CD14-positive monocyte (primary cell): ENCODE measurements at regions not wholly inside any gene's neighbourhood (a gene's known extent, or its start where the extent isn't known, plus 50 kb on each side); places are given as distances from the start of the nearest gene placed in this dataset.

Experiments used
- DNase-seq, 3 donors: peaks; one replicate each; pipeline ENCODE4 v3.0.0-alpha.2; 2011 to 2022
- H2AFZ ChIP-seq: 2 replicates; pipeline ENCODE4 v1.6.0; 2012; ENCODE audit warnings: mild to moderate bottlenecking, low read depth, low read length, inconsistent platforms; ENCODE audit not compliant: insufficient read depth, poor library complexity, severe bottlenecking
- H3K27ac ChIP-seq, 2 donors: 1 replicate in 1 of 2; 2 replicates in 1 of 2; pipeline ENCODE4 v1.5.1; 2012 to 2013; ENCODE audit warnings: low read length in 2 of 2, control low read depth in 1 of 2, inconsistent platforms in 1 of 2, low read depth in 1 of 2, mild to moderate bottlenecking in 1 of 2
- H3K27me3 ChIP-seq, 2 donors: one replicate each; pipeline versions ENCODE4 v1.6.0 to v1.6.1; 2011 to 2013; ENCODE audit warnings: low read length in 2 of 2; ENCODE audit not compliant: control insufficient read depth in 2 of 2, insufficient read depth in 2 of 2
- H3K36me3 ChIP-seq, 2 donors: replicated peaks in 1 of 2; 1 replicate in 1 of 2; 2 replicates in 1 of 2; pipeline versions ENCODE4 v1.5.1 to v1.6.1; 2012 to 2013; ENCODE audit warnings: low read length in 2 of 2, control low read depth in 1 of 2, inconsistent platforms in 1 of 2, mild to moderate bottlenecking in 1 of 2; ENCODE audit not compliant: insufficient read depth in 2 of 2, control insufficient read depth in 1 of 2
- H3K4me1 ChIP-seq, 2 donors: 1 replicate in 1 of 2; 2 replicates in 1 of 2; pipeline versions ENCODE4 v1.5.1 to v1.6.1; 2012 to 2013; ENCODE audit warnings: low read length in 2 of 2, control low read depth in 1 of 2, inconsistent platforms in 1 of 2, mild to moderate bottlenecking in 1 of 2, moderate library complexity in 1 of 2; ENCODE audit not compliant: insufficient read depth in 2 of 2, control insufficient read depth in 1 of 2
- H3K4me2 ChIP-seq: replicated peaks from 2 replicates; pipeline ENCODE3; 2012; ENCODE audit warnings: low read length, moderate library complexity, mild to moderate bottlenecking; ENCODE audit not compliant: poor library complexity, severe bottlenecking; ENCODE audit errors: extremely low read depth
- H3K4me3 ChIP-seq, 3 experiments: fragments of 200-600 bp in 1 of 3; sonication (generic) in 1 of 3; replicated peaks in 1 of 3; 1 replicate in 2 of 3; 2 replicates in 1 of 3; pipeline ENCODE4 v1.5.1; 2011 to 2013; ENCODE audit warnings: low read length in 3 of 3, mild to moderate bottlenecking in 3 of 3, control low read depth in 2 of 3, low read depth in 2 of 3, inconsistent platforms in 1 of 3, moderate library complexity in 1 of 3
- H3K79me2 ChIP-seq: 2 replicates; pipeline ENCODE4 v1.6.0; 2012; ENCODE audit warnings: mild to moderate bottlenecking, control low read depth, inconsistent platforms, low read length, moderate library complexity; ENCODE audit not compliant: insufficient read depth
- H3K9ac ChIP-seq: 2 replicates; pipeline ENCODE4 v1.6.0; 2017; ENCODE audit warnings: low read length, mild to moderate bottlenecking; ENCODE audit not compliant: insufficient read depth, poor library complexity, severe bottlenecking
- H3K9me3 ChIP-seq, 2 donors: replicated peaks in 1 of 2; 1 replicate in 1 of 2; 2 replicates in 1 of 2; pipeline versions ENCODE4 v1.5.1 to v1.6.1; 2012 to 2013; ENCODE audit warnings: low read length in 2 of 2, control low read depth in 1 of 2; ENCODE audit not compliant: control insufficient read depth in 1 of 2, insufficient read depth in 1 of 2
- H4K20me1 ChIP-seq: 2 replicates; pipeline ENCODE4 v1.6.0; 2012; ENCODE audit warnings: mild to moderate bottlenecking, low read length, control low read depth, moderate library complexity; ENCODE audit not compliant: insufficient read depth
- H3K27ac Mint-ChIP-seq, 7 donors: one replicate each; pipeline ENCODE4 v1.8.0; 2020; ENCODE audit warnings: mild to moderate bottlenecking in 7 of 7, mixed read lengths in 7 of 7, moderate library complexity in 6 of 7, inconsistent platforms in 2 of 7
- H3K27me3 Mint-ChIP-seq, 3 donors: one replicate each; pipeline ENCODE4 v1.8.0; 2021 to 2022; ENCODE audit warnings: low read depth in 3 of 3, mild to moderate bottlenecking in 3 of 3, mixed read lengths in 3 of 3, moderate library complexity in 3 of 3, inconsistent platforms in 1 of 3
- H3K36me3 Mint-ChIP-seq, 2 donors: one replicate each; pipeline ENCODE4 v1.8.0; 2020; ENCODE audit warnings: mixed read lengths in 2 of 2, inconsistent platforms in 1 of 2, mild to moderate bottlenecking in 1 of 2
- H3K4me1 Mint-ChIP-seq: one replicate; pipeline ENCODE4 v1.8.0; 2020; ENCODE audit warnings: mild to moderate bottlenecking, mixed read lengths
- H3K4me3 Mint-ChIP-seq, 2 donors: one replicate each; pipeline ENCODE4 v1.8.0; 2020; ENCODE audit warnings: mild to moderate bottlenecking in 2 of 2, mixed read lengths in 2 of 2, moderate library complexity in 1 of 2
- H3K9me3 Mint-ChIP-seq, 7 donors: one replicate each; pipeline ENCODE4 v1.8.0; 2020 to 2022; ENCODE audit warnings: mixed read lengths in 7 of 7, mild to moderate bottlenecking in 6 of 7, moderate library complexity in 6 of 7, inconsistent platforms in 2 of 7
- CTCF ChIP-seq: fragments of 200-600 bp; IDR thresholded peaks from one replicate; pipeline ENCODE4 v1.8.0; 2022; ENCODE audit warnings: antibody characterized with exemption, mild to moderate bottlenecking
- WGBS: methylation state at CpG from one replicate; pipeline ENCODE4 v1.1.5; 2013; ENCODE audit warnings: missing lambda C conversion rate; ENCODE audit not compliant: insufficient coverage; 5-methylcytosine and 5-hydroxymethylcytosine counted together
- intact Hi-C, 2 donors: fragments of 100-400 bp; cut with micrococcal nuclease; formaldehyde crosslinking; loops; one replicate each; pipeline versions ENCODE4 v1.15.0 to v1.15.1; 2023

GRCh38 chr13:93045836-93046235 lies 180.8 kb upstream of the GPC6 start:
- H3K4me2 ChIP-seq, result no peak overlapping the region
- H3K9ac ChIP-seq, result no peak overlapping the region
- H3K4me3 Mint-ChIP-seq, result no peak overlapping the region
- no peak overlapping the region for H2AFZ ChIP-seq
- intact Hi-C loops, result no loop called here
- TF ChIP-seq CTCF, result no peak
- no peaks in the 10 kb centered on the region for H3K36me3 Mint-ChIP-seq
- H3K36me3 ChIP-seq, result no peaks in the 10 kb centered on the region
- no peaks in the 10 kb centered on the region for H3K79me2 ChIP-seq
- no peaks in the 10 kb centered on the region for H3K4me1 Mint-ChIP-seq
- H3K27ac ChIP-seq, result no peak overlapping the region
- H3K4me1 ChIP-seq, result no peaks in the 10 kb centered on the region
- peaks cover 2 to 21% (median 13%) of the 10 kb centered on the region in 7 donors for H3K9me3 Mint-ChIP-seq
- no peaks in the 10 kb centered on the region for H4K20me1 ChIP-seq
- H3K27ac Mint-ChIP-seq, result no peak overlapping the region
- peaks cover 5 to 9% of the 10 kb centered on the region in 2 donors for H3K9me3 ChIP-seq
- H3K27me3 ChIP-seq, result no peaks in the 10 kb centered on the region
- H3K4me3 ChIP-seq, result no peak overlapping the region
- DNase-seq, result no peak
- no peaks in the 10 kb centered on the region for H3K27me3 Mint-ChIP-seq
- 71% methylated on average over 1 of the region's 1 CpG for WGBS

- DNase-seq, result no peak
- no peak overlapping the region for H3K27ac Mint-ChIP-seq
- H3K9me3 ChIP-seq, result peaks cover 0 to 5% of the 10 kb centered on the region in 2 donors
- H3K4me3 Mint-ChIP-seq, result no peak overlapping the region
- H3K9ac ChIP-seq, result no peak overlapping the region
- no peaks in the 10 kb centered on the region for H3K4me1 Mint-ChIP-seq
- no peaks in the 10 kb centered on the region for H4K20me1 ChIP-seq
- intact Hi-C loops, result no loop called here
- H3K27me3 ChIP-seq, result no peaks in the 10 kb centered on the region
- no peak overlapping the region for H3K4me3 ChIP-seq
- H3K79me2 ChIP-seq, result no peaks in the 10 kb centered on the region
- H2AFZ ChIP-seq, result no peak overlapping the region
- H3K36me3 Mint-ChIP-seq, result no peaks in the 10 kb centered on the region
- H3K27ac ChIP-seq, result no peak overlapping the region
- H3K4me1 ChIP-seq, result no peaks in the 10 kb centered on the region
- no peak overlapping the region for H3K4me2 ChIP-seq
- WGBS, result 82% methylated on average over 2 of the region's 2 CpGs
- no peaks in the 10 kb centered on the region for H3K36me3 ChIP-seq
- no peak for TF ChIP-seq CTCF
- H3K27me3 Mint-ChIP-seq, result no peaks in the 10 kb centered on the region
- H3K9me3 Mint-ChIP-seq, result peaks cover 6 to 13% (median 8%) of the 10 kb centered on the region in 7 donors
These were observed 171.4 kb upstream of the GPC6 start for GRCh38 chr13:93055233-93055632.
